ENCODE measurements at regions not wholly inside any gene's neighbourhood (a gene's known extent, or its start where the extent isn't known, plus 50 kb on each side); places are given as distances from the start of the nearest gene placed in this dataset.
"Not testable (repeated sequence)": the region's sequence is repeated elsewhere in the genome, so short reads cannot be mapped to it uniquely, and the experiment has no call there.

- in situ Hi-C loops (cut with HindIII; ENCODE audit: low sequenced_read_pairs): no loop called here
These were observed 104.7 kb upstream of the EEPD1 start for GRCh38 chr7:36048141-36048901.

DNA sequence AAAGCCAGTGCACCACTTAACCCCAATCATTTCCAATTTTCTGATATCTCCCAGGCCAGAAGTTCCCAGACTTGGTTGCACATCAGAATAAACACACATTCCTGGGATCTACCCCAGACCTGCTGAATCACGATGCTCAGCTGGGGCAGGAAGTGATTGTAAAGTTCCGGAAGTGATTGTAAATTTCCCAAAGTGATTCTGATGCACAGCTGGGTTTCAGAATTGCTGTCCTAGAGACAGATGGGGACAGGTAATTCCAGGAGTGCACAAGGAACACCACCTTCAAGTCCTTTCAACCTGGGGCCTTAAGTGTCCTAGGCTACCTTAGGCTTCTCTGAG, 104.2 kb upstream of the EEPD1 start:
- in situ Hi-C loops (cut with HindIII; ENCODE audit: low sequenced_read_pairs): no loop called here
- DNase-seq (ENCODE audit: low spot score): no peak

More at GRCh38 chr7:36048141-36048901, 104.7 kb upstream of the EEPD1 start:
- DNase-seq (ENCODE audit: low spot score): no peak

GRCh38 chr7:36051501-36051900, 101.6 kb upstream of the EEPD1 start:
- DNase-seq (ENCODE audit: low spot score): no peak

GRCh38 chr7:36053589-36053988, 99.5 kb upstream of the EEPD1 start:
- in situ Hi-C loops (cut with HindIII; ENCODE audit: low sequenced_read_pairs): no loop called here
- DNase-seq (ENCODE audit: low spot score): no peak

More at GRCh38 chr7:36051501-36051900, 101.6 kb upstream of the EEPD1 start:
- in situ Hi-C loops (cut with HindIII; ENCODE audit: low sequenced_read_pairs): no loop called here

DNA sequence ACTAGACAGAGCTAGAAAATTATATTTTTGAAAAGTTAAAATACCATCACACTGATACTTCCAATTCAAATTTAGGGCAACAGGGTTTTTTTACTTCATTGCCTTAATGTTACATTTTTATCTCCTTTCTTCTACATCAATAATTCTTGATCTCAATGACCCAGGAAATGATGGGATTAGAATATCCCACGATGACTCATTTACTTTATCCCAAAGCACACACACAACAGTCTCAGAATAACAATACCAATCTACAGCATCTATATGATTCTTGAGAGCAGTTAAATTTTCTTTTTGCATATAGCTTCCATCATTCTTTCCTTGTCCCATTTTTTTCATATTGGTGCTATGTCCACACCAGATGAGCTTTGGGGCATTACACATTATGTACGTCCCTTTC, 98.4 kb upstream of the EEPD1 start:
- in situ Hi-C loops (cut with HindIII; ENCODE audit: low sequenced_read_pairs): no loop called here
- no peak for DNase-seq (ENCODE audit: low spot score)

DNA sequence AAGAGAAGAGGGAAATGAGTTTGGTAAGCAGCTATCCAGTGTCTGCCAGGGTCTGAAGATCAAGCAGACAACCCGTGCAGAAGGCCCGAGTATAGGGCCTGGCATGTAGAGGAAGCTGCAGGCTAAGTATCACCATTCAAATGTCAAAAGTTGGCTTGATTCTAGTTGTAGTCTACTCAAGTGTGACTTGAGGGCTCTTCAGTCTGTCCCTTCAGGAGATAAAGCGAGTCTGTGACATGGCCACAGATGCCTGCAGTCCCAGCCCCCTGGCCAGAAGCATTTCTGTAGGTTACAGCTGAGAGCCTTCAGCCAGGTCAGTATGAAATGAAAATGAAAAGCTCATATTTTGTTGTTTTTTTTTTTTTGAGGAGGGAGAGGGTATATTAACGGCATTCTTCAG, 97.8 kb upstream of the EEPD1 start:
- no peak for DNase-seq (ENCODE audit: low spot score)
- in situ Hi-C loops (cut with HindIII; ENCODE audit: low sequenced_read_pairs): no loop called here

DNA sequence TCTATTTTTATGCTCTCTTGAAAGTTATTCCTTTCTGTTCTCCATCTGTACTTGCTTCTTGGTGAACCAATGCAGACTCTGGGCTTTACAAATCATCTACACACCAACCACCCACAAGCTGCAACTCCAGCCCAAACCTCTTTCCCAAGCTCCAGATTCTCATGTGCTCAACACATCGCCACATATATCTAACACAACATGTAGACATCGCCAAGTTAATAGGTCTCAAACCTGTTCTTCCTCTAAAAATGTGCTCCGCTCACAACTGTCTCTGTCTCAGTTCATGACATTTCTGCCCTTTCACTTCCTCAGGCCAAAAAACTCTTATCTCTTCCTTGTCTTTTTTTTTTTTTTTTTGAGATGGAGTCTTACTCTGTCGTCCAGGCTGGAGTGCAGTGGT, 95.7 kb upstream of the EEPD1 start:
- in situ Hi-C loops (cut with HindIII; ENCODE audit: low sequenced_read_pairs): no loop called here

DNA sequence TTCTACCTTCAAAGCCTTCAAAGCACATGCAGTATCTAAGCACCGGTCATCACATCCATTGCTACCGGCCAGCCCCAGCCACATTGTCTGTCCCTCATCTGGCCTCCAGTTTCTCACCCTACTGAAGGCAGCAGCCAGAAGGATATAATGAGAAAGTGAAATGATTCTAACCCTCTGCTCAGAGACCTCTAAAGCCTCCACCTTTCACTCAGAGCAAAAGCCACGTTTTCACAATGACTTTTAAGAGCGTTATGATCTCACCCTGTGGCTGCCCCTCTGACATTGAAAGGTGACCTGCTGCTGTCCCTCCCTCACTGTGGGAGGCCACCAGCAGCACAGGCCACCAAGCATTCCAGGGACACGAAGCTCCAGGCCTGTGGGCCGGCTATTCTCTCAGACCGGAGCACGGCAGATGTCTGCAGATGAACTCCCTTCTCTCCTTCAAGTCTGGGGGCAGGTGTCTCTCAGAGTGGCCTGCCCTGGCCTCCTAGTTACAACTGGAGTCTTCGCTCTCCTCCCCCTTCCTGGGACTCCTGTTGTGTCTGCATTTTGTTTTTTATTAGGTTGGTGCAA, 94.9 kb upstream of the EEPD1 start:
- DNase-seq (ENCODE audit: low spot score): no peak
- in situ Hi-C loops (cut with HindIII; ENCODE audit: low sequenced_read_pairs): no loop called here

More for the DNA sequence above, 95.7 kb upstream of the EEPD1 start:
- no peak for DNase-seq (ENCODE audit: low spot score)

GRCh38 chr7:36060388-36060787, 92.7 kb upstream of the EEPD1 start:
- DNase-seq (ENCODE audit: low spot score); in situ Hi-C loops (cut with HindIII; ENCODE audit: low sequenced_read_pairs): not testable (repeated sequence)

DNA sequence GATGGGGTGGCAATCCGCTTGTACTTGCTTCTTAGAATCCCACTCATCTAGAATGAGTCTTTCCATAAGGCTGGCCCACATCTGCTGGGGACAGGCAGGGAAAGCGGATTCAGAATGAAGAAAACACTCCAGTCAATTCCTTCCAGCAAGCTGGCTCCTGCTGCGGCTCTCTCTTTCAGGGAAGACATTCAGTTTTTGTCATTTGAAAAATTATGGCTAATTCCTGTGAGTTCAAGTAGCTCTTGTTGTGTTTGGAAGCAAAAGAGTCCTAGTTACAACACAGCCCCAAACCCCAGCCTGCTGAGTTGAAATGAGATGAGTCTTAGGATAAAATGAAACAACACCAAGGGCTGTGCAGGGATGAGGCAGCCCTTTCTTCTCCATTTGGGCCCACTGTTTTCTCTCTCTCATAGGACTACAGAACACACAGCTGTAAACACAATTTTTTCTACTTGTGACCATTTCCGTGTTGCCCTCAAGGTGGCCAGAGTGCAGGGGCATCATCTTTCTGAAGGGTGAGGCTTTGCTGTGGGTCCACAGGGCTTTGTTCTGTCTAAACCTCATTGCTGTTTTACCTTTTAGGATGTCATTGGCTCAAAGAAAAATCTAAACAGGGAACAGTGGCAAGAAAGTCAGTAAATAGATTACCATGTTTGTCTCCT, 90.8 kb upstream of the EEPD1 start:
- in situ Hi-C loops (cut with HindIII; ENCODE audit: low sequenced_read_pairs): no loop called here
- DNase-seq (ENCODE audit: low spot score): no peak

DNA sequence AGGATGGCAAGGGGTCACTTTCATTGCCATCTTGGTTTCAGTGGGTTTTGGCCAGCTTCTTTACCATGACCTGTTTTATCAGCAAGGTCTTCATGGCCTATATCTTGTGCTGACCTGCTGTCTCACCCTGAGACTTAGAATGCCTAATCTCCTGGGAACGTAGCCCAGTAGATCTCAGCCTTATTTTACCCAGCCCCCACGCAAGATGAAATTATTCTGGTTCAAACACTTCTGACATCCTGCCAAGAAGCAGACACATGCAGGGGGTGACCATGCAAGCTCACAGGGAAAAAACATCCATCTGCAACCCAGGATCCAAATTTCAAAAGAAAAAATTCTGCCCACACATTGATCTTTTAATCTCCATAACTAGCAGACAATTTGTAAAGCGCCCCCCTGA, 88.4 kb upstream of the EEPD1 start:
- no peak for DNase-seq (ENCODE audit: low spot score)
- in situ Hi-C loops (cut with HindIII; ENCODE audit: low sequenced_read_pairs): no loop called here

DNA sequence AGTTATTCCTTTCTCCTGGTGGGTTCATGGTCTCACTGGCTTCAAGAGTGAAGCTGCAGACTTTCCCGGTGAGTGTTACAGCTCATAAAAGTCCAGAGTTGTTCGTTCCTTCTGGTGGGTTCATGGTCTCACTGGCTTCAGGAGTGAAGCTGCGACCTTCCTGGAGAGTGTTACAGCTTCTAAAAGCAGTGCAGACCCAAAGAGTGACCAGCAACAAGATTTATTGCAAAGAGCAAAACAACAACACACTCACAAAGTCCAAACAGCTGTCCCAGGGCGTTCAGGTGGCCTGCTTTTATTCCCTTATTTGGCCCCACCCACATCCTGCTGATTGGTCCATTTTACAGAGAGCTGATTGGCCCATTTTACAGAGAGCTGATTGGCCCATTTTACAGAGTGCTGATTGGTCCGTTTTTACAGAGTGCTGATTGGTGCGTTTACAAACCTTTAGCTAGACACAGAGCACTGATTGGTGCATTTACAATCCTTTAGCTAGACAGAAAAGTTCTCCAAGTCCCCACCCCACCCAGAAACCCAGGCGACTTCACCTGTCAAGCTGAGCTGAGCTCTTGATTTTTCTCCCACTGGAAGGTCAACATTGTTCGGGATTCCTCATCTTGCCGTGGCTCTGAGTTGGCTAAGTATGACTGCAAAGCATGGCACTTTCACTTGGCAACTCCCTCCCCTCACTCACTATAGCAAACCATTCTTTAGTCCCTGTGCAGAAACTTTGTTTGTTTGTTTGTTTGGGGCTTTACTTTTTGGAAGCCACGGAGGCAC, 87.3 kb upstream of the EEPD1 start:
- DNase-seq (ENCODE audit: low spot score); in situ Hi-C loops (cut with HindIII; ENCODE audit: low sequenced_read_pairs): not testable (repeated sequence)

- no peak for DNase-seq (ENCODE audit: low spot score)
- in situ Hi-C loops (cut with HindIII; ENCODE audit: low sequenced_read_pairs): no loop called here
These were observed 86.8 kb upstream of the EEPD1 start for GRCh38 chr7:36066343-36066664.

GRCh38 chr7:36070230-36070629, 82.8 kb upstream of the EEPD1 start:
- in situ Hi-C loops (cut with HindIII; ENCODE audit: low sequenced_read_pairs): no loop called here
- DNase-seq (ENCODE audit: low spot score): no peak

GRCh38 chr7:36071605-36072004, 81.4 kb upstream of the EEPD1 start:
- DNase-seq (ENCODE audit: low spot score): no peak
- in situ Hi-C loops (cut with HindIII; ENCODE audit: low sequenced_read_pairs): no loop called here

- DNase-seq (ENCODE audit: low spot score): no peak
- in situ Hi-C loops (cut with HindIII; ENCODE audit: low sequenced_read_pairs): no loop called here
These were observed 80.4 kb upstream of the EEPD1 start for GRCh38 chr7:36072620-36073019.

GRCh38 chr7:36075561-36075960, 77.5 kb upstream of the EEPD1 start:
- in situ Hi-C loops (cut with HindIII; ENCODE audit: low sequenced_read_pairs): no loop called here
- DNase-seq (ENCODE audit: low spot score): no peak

- DNase-seq (ENCODE audit: low spot score): no peak
- in situ Hi-C loops (cut with HindIII; ENCODE audit: low sequenced_read_pairs): no loop called here
These were observed 77.0 kb upstream of the EEPD1 start for GRCh38 chr7:36076074-36076473.

GRCh38 chr7:36078816-36079360, 74.2 kb upstream of the EEPD1 start:
- DNase-seq (ENCODE audit: low spot score): no peak
- in situ Hi-C loops (cut with HindIII; ENCODE audit: low sequenced_read_pairs): no loop called here

Data from G401 (cell line).